ENCODE measurements at regions not wholly inside any gene's neighbourhood (a gene's known extent, or its start where the extent isn't known, plus 50 kb on each side); places are given as distances from the start of the nearest gene placed in this dataset.
"Not testable (repeated sequence)": the region's sequence is repeated elsewhere in the genome, so short reads cannot be mapped to it uniquely, and the experiment has no call there.

GRCh38 chr21:15659753-15660422 is 69.9 kb upstream of the USP25 start:
- no peaks in the 10 kb centered on the region for H3K4me1 Mint-ChIP-seq
- H3K9me3 Mint-ChIP-seq, result no peaks in the 10 kb centered on the region
- no peak for ATAC-seq (replicated peaks)
- H3K36me3 Mint-ChIP-seq (ENCODE audit: low read depth), result no peaks in the 10 kb centered on the region
- no peak overlapping the region for H3K4me3 Mint-ChIP-seq
- no peaks in the 10 kb centered on the region for H3K27me3 Mint-ChIP-seq
- H3K27ac Mint-ChIP-seq, result no peak overlapping the region

DNA sequence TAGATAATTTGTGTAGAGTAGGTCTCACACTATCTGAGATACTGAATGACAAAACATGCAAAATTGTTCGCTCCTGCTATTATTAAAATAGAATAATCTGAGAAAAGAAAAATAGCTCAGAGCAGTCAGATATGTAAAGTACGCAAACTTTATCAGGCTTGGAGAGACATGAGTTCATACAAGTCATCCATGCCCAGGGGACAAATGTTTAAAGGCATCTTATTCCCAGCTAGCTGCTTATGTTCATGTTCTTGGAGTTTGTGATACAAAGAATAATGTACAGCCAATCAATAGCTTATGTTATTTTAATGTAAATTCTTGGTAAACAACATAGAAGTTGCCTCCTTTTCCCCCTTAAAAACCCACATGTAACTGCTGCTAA is 69.4 kb upstream of the USP25 start:
- Mint-ChIP-seq H3K4me3 (no peak overlapping the region), H3K36me3 (ENCODE audit: low read depth) (no peaks in the 10 kb centered on the region), H3K27ac (no peak overlapping the region), H3K4me1 (no peaks in the 10 kb centered on the region), H3K27me3 (no peaks in the 10 kb centered on the region), H3K9me3 (no peaks in the 10 kb centered on the region)
- ATAC-seq (replicated peaks), result no peak

- H3K27me3 Mint-ChIP-seq, result no peaks in the 10 kb centered on the region
- no peaks in the 10 kb centered on the region for H3K4me1 Mint-ChIP-seq
- no peaks in the 10 kb centered on the region for H3K36me3 Mint-ChIP-seq (ENCODE audit: low read depth)
- no peak for ATAC-seq (replicated peaks)
- H3K9me3 Mint-ChIP-seq, result no peaks in the 10 kb centered on the region
- H3K27ac Mint-ChIP-seq, result no peak overlapping the region
- no peak overlapping the region for H3K4me3 Mint-ChIP-seq
Observed at GRCh38 chr21:15667010-15667409, 62.8 kb upstream of the USP25 start.

GRCh38 chr21:15667819-15668218 is 62.0 kb upstream of the USP25 start:
- H3K27ac Mint-ChIP-seq, result no peak overlapping the region
- no peak overlapping the region for H3K4me3 Mint-ChIP-seq
- no peaks in the 10 kb centered on the region for H3K9me3 Mint-ChIP-seq
- H3K4me1 Mint-ChIP-seq, result no peaks in the 10 kb centered on the region
- H3K27me3 Mint-ChIP-seq, result no peaks in the 10 kb centered on the region
- no peaks in the 10 kb centered on the region for H3K36me3 Mint-ChIP-seq (ENCODE audit: low read depth)
- ATAC-seq (replicated peaks), result no peak

- Mint-ChIP-seq H3K36me3 (ENCODE audit: low read depth) (no peaks in the 10 kb centered on the region), H3K4me3 (no peak overlapping the region)
Observed at GRCh38 chr21:15669247-15669646, 60.5 kb upstream of the USP25 start.

DNA sequence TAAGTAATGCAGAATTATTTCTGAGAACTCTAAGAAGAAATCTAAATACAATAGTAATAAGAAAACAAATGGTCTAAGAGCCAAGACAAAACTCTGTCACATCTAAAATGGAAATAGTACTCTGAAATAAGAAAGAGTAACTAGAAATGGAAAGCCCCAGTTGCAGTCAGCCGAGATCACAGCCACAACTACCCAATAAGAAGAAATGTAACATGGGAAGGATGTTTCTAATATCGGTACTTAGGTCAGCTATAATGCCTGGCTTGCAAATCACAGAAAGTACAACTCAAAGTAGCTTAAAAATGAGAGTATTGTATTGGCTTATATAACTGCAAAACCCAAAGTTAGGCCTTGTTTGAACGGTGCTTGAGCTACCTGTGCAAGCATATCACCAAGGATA is 58.6 kb upstream of the USP25 start:
- no peak overlapping the region for H3K27ac Mint-ChIP-seq
- H3K36me3 Mint-ChIP-seq (ENCODE audit: low read depth), result no peaks in the 10 kb centered on the region
- H3K9me3 Mint-ChIP-seq, result no peaks in the 10 kb centered on the region
- no peaks in the 10 kb centered on the region for H3K4me1 Mint-ChIP-seq
- ATAC-seq (replicated peaks), result no peak
- H3K27me3 Mint-ChIP-seq, result no peaks in the 10 kb centered on the region
- H3K4me3 Mint-ChIP-seq, result no peak overlapping the region

More at GRCh38 chr21:15669247-15669646, 60.5 kb upstream of the USP25 start:
- Mint-ChIP-seq H3K27ac (no peak overlapping the region), H3K9me3 (no peaks in the 10 kb centered on the region), H3K27me3 (no peaks in the 10 kb centered on the region), H3K4me1 (no peaks in the 10 kb centered on the region)
- no peak for ATAC-seq (replicated peaks)

DNA sequence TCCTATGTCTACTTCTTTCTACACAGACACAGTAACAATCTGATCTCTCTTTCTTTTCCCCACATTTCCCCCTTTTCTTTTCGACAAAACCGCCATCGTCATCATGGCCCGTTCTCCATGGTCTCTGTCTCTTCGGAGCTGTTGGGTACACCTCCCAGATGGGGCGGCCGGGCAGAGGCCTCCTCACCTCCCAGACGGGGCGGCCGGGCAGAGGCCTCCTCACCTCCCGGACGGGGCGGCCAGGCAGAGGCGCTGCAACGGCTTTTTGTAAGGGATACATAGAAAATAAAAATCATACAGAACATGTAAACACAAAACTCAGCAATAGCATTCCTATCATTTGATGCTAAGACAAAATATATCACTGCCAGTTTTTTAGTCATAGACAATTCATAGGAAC is 57.2 kb upstream of the USP25 start:
- not testable (repeated sequence) for H3K27ac Mint-ChIP-seq; H3K27me3 Mint-ChIP-seq; H3K4me3 Mint-ChIP-seq; H3K4me1 Mint-ChIP-seq; H3K36me3 Mint-ChIP-seq (ENCODE audit: low read depth); ATAC-seq (replicated peaks); H3K9me3 Mint-ChIP-seq

GRCh38 chr21:15676935-15677334 is 52.8 kb upstream of the USP25 start:
- no peaks in the 10 kb centered on the region for H3K4me1 Mint-ChIP-seq
- no peaks in the 10 kb centered on the region for H3K36me3 Mint-ChIP-seq (ENCODE audit: low read depth)
- no peaks in the 10 kb centered on the region for H3K9me3 Mint-ChIP-seq
- no peak for ATAC-seq (replicated peaks)
- no peak overlapping the region for H3K27ac Mint-ChIP-seq
- H3K4me3 Mint-ChIP-seq, result no peak overlapping the region
- H3K27me3 Mint-ChIP-seq, result no peaks in the 10 kb centered on the region

DNA sequence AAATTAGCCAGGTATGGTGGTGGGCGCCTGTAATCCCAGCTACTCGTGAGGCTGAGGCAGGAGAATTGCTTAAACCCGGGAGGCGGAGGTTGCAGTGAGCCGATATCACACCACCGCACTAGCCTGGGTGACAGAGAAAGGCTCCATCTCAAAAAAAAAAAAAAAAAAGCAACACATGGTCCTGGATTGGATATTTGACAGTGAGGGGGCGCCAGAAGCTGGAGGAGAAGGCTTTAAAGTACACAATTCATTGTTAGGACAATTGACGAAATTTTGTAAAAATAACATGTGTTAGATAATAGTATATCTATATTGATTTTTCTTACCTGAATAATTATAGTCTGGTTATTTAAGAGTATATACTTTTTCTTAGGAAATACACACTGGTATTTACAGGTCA is 50.2 kb upstream of the USP25 start:
- Mint-ChIP-seq H3K4me1 (peaks cover 7% of the 10 kb centered on the region), H3K27ac (no peak overlapping the region), H3K9me3 (peaks cover 4% of the 10 kb centered on the region), H3K4me3 (no peak overlapping the region), H3K36me3 (ENCODE audit: low read depth) (no peaks in the 10 kb centered on the region), H3K27me3 (peaks cover 4% of the 10 kb centered on the region)
- ATAC-seq (replicated peaks), result no peak
